Nephron (organoid): ENCODE measurements at regions not wholly inside any gene's neighbourhood (a gene's known extent, or its start where the extent isn't known, plus 50 kb on each side); places are given as distances from the start of the nearest gene placed in this dataset.
A peak's percentile ranks its signal among the peaks of the same experiment; 100 is the strongest.

ENCODE experiments used
- H3K27ac Mint-ChIP-seq, 3 experiments: 2 replicates each; pipeline ENCODE4 v1.8.0; 2020; ENCODE audit warnings: mixed read lengths in 3 of 3, mild to moderate bottlenecking in 2 of 3, moderate library complexity in 1 of 3
- H3K27me3 Mint-ChIP-seq: 2 replicates; pipeline ENCODE4 v1.8.0; 2021; ENCODE audit warnings: low read depth, mild to moderate bottlenecking, moderate library complexity, mixed read lengths
- H3K36me3 Mint-ChIP-seq: 2 replicates; pipeline ENCODE4 v1.8.0; 2020; ENCODE audit warnings: low read depth, mixed read lengths
- H3K4me1 Mint-ChIP-seq: 2 replicates; pipeline ENCODE4 v1.8.0; 2020; ENCODE audit warnings: mixed read lengths
- H3K4me3 Mint-ChIP-seq, 3 experiments: 2 replicates each; pipeline ENCODE4 v1.8.0; 2020; ENCODE audit warnings: mild to moderate bottlenecking in 3 of 3, mixed read lengths in 3 of 3, moderate library complexity in 2 of 3
- H3K9me3 Mint-ChIP-seq: 2 replicates; pipeline ENCODE4 v1.8.0; 2020; ENCODE audit warnings: mixed read lengths
- TF ChIP-seq, protein P1 (sequence below), 3 experiments: fragments of 200-600 bp; sonication (generic); IDR thresholded peaks; one replicate each; pipeline ENCODE4 v1.5.0; 2021; ENCODE audit warnings: antibody characterized with exemption in 3 of 3; ENCODE audit not compliant: unreplicated experiment in 3 of 3

DNA sequence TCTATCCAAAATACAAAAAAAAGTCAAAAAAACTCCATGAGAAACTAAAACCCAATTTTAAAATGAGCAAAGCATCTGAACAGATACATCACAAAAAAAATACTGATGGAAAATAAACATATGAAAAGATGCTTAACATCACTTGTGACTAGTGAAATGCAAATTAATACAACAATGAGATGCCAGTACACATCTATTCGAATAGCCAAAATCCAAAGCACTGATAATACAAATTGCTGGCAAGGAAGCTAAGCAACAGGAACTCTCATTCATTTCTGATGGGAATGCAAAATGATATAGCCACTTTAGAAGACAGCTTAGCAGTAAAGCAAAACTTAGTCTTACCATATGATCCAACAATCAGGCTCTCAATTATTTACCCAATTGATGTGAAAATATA, 190.2 kb upstream of the FN1 start:
- TF ChIP-seq, protein P1, sequence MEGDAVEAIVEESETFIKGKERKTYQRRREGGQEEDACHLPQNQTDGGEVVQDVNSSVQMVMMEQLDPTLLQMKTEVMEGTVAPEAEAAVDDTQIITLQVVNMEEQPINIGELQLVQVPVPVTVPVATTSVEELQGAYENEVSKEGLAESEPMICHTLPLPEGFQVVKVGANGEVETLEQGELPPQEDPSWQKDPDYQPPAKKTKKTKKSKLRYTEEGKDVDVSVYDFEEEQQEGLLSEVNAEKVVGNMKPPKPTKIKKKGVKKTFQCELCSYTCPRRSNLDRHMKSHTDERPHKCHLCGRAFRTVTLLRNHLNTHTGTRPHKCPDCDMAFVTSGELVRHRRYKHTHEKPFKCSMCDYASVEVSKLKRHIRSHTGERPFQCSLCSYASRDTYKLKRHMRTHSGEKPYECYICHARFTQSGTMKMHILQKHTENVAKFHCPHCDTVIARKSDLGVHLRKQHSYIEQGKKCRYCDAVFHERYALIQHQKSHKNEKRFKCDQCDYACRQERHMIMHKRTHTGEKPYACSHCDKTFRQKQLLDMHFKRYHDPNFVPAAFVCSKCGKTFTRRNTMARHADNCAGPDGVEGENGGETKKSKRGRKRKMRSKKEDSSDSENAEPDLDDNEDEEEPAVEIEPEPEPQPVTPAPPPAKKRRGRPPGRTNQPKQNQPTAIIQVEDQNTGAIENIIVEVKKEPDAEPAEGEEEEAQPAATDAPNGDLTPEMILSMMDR (IDR thresholded peaks at IDR 0.05; ENCODE audit: unreplicated experiment in 3 of 3): no peak
- Mint-ChIP-seq H3K36me3 (no peaks in the 10 kb centered on the region), H3K9me3 (peaks cover 9% of the 10 kb centered on the region), H3K27me3 (no peaks in the 10 kb centered on the region), H3K4me3 (no peak overlapping the region), H3K27ac (no peak overlapping the region), H3K4me1 (peaks cover 39% of the 10 kb centered on the region)

DNA sequence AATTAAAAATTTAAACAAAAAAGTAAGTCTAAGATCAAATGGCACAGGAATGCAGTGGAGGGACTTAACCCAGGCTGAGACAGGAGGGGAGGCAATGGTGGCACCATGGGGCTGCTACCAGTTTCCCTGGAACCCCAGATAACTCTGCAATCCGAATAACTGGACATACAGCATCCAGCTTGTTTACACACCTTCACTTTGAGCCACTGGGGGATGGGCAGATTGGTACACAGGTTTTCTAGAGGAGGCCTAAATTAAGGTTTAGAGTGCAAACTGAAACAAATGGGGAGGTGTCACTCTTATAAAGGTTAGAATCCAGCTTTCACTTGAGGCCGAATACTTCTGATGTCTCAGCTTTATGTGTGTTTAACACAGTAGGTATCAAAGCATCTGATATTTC, 189.3 kb upstream of the FN1 start:
- TF ChIP-seq, protein P1 (IDR thresholded peaks at IDR 0.05; ENCODE audit: unreplicated experiment in 3 of 3): no peak
- Mint-ChIP-seq H3K9me3 (peaks cover under 1% of the 10 kb centered on the region), H3K27me3 (no peaks in the 10 kb centered on the region), H3K27ac (no peak overlapping the region), H3K4me3 (no peak overlapping the region), H3K4me1 (peaks cover 43% of the 10 kb centered on the region), H3K36me3 (no peaks in the 10 kb centered on the region)

DNA sequence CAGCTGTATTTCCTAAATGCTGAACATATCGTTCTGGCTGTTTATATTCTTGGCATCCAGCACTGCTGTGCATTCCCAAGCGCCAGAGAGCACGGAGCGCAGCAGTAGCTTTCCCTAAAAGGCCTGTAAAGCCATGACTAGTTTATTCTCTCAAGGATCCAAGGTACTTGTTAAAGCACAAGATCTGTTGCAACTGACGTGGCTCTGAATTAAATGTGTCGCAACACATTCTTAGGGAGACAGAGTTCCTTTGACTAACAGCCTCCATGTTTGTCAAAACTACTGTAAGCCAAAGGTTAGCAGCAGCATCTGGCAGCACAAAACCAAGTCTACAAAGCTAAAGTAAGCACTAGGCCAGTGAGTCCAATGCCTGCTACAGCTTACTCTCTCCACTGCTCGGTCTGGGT, 188.6 kb upstream of the FN1 start:
- Mint-ChIP-seq H3K27ac (peak overlapping the region; percentile 85 to 92 (median 91)), H3K36me3 (no peaks in the 10 kb centered on the region), H3K4me1 (peaks cover 50% of the 10 kb centered on the region), H3K9me3 (no peaks in the 10 kb centered on the region), H3K4me3 (peak overlapping the region in 1 of 3 experiments; percentile 22), H3K27me3 (no peaks in the 10 kb centered on the region)
- TF ChIP-seq, protein P1 (IDR thresholded peaks at IDR 0.05; ENCODE audit: unreplicated experiment in 3 of 3): no peak

DNA sequence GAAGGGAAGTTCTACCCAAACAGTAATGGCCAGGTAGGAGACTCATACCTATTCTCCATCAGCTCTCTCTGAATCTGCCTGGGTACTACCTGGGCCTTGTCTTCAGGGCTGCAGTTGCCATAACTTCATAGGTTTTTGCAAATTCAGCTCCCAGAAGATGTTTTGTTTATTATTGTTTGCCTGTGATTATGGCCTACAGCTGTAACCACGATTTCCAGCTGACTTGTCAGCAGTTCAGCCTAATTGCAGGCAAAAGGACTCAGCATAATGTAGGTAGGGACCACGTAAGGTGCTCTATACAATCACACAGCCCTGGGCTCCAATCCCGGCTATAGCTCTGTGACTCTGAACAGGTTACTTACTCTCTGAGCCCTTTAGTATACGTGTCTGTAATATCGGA, 187.0 kb upstream of the FN1 start:
- no peaks in the 10 kb centered on the region for H3K36me3 Mint-ChIP-seq
- no peak overlapping the region for H3K4me3 Mint-ChIP-seq
- H3K27ac Mint-ChIP-seq: peak overlapping the region; percentile 13 to 58 (median 39)
- no peaks in the 10 kb centered on the region for H3K9me3 Mint-ChIP-seq
- H3K4me1 Mint-ChIP-seq: peaks cover 65% of the 10 kb centered on the region
- no peaks in the 10 kb centered on the region for H3K27me3 Mint-ChIP-seq
- TF ChIP-seq, protein P1 (IDR thresholded peaks at IDR 0.05; ENCODE audit: unreplicated experiment in 3 of 3): no peak

DNA sequence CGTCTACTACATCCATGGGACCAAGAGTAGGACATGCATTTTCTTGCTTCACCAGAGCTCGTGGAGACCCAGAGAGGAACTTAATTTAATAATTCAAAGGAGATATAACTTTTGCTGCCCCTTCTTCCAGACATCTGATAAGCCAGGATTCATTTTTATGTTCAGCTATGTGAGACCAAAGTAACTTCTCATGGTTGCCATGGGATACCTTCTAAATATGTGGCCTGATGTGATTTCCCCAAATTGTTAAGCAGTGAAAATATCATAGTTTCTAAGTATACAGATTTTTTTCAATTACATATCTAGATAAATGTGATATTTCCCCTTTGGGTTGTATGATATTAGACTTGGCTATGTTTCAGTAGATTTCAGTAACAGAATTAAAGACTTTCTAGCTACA, 185.5 kb upstream of the FN1 start:
- Mint-ChIP-seq H3K4me3 (no peak overlapping the region), H3K9me3 (no peaks in the 10 kb centered on the region), H3K4me1 (peaks cover 58% of the 10 kb centered on the region), H3K27me3 (no peaks in the 10 kb centered on the region), H3K27ac (peak overlapping the region in 2 of 3 experiments; percentile 10 to 52), H3K36me3 (no peaks in the 10 kb centered on the region)
- TF ChIP-seq, protein P1 (IDR thresholded peaks at IDR 0.05; ENCODE audit: unreplicated experiment in 3 of 3): no peak

- H3K27me3 Mint-ChIP-seq: no peaks in the 10 kb centered on the region
- TF ChIP-seq, protein P1 (IDR thresholded peaks at IDR 0.05; ENCODE audit: unreplicated experiment in 3 of 3): no peak
- H3K9me3 Mint-ChIP-seq: no peaks in the 10 kb centered on the region
Observed at GRCh38 chr2:215620528-215620927, 184.7 kb upstream of the FN1 start.

More at GRCh38 chr2:215620528-215620927, 184.7 kb upstream of the FN1 start:
- H3K27ac Mint-ChIP-seq: peak overlapping the region in 1 of 3 experiments; percentile 52
- H3K36me3 Mint-ChIP-seq: no peaks in the 10 kb centered on the region
- peak overlapping the region in 2 of 3 experiments; percentile 12 to 24 for H3K4me3 Mint-ChIP-seq
- H3K4me1 Mint-ChIP-seq: peaks cover 57% of the 10 kb centered on the region
